Neural cell (in vitro differentiated cells): ENCODE measurements at regions not wholly inside any gene's neighbourhood (a gene's known extent, or its start where the extent isn't known, plus 50 kb on each side); places are given as distances from the start of the nearest gene placed in this dataset.

Experiments
- CTCF ChIP-seq: fragments of 450-650 bp; IDR thresholded peaks from 2 replicates; pipeline ENCODE4 v1.5.1; 2014; ENCODE audit warnings: antibody characterized with exemption, mild to moderate bottlenecking, moderate library complexity; ENCODE audit not compliant: poor library complexity, severe bottlenecking
- MXI1 ChIP-seq: fragments of 450-650 bp; conservative IDR thresholded peaks from 2 replicates; pipeline ENCODE4 v1.6.1; 2014; ENCODE audit warnings: antibody characterized with exemption, mild to moderate bottlenecking; ENCODE audit not compliant: poor library complexity, severe bottlenecking
- TAF1 ChIP-seq: IDR thresholded peaks from 2 replicates; pipeline ENCODE4 v1.6.1; 2012; ENCODE audit warnings: low read depth

GRCh38 chr3:22372292-22373062 is 621.5 kb upstream of the ZNF385D start:
- no peak for TF ChIP-seq TAF1
- peak; percentile 19 for TF ChIP-seq MXI1
- no peak for TF ChIP-seq CTCF
